ENCODE measurements at regions not wholly inside any gene's neighbourhood (a gene's known extent, or its start where the extent isn't known, plus 50 kb on each side); places are given as distances from the start of the nearest gene placed in this dataset.

GRCh38 chrX:145919400-145919799 is 101.8 kb downstream of the SLITRK2 start:
- no peak for TF ChIP-seq YY1 (IDR thresholded peaks at IDR 0.05; ENCODE audit: insufficient read depth, insufficient read length)
- TF ChIP-seq ZNF274 (IDR thresholded peaks at IDR 0.05; ENCODE audit: low read depth, low read length), result no peak
